ENCODE measurements at regions not wholly inside any gene's neighbourhood (a gene's known extent, or its start where the extent isn't known, plus 50 kb on each side); places are given as distances from the start of the nearest gene placed in this dataset.

DNA sequence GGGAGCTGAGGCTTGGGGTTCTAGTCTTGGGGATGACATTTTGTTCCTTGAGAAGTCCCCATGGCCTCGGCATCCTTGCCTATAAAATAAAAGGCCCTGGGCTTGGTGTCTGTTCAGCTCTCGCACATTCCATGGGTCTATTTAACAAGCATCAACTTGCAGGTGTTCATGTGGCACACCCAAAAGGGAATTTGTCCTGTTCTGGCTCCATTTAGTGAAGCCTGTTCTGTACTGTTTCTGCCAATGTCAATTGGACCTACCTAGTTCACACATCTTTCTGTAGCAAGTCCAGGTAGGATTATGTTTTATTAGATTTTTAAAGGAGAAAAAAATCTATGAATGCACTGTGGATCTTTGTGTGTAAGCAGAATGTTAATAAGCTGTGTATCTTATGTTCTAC lies 262.0 kb downstream of the HIVEP2 start:
- no peak for DNase-seq (ENCODE audit: low spot score)

DNA sequence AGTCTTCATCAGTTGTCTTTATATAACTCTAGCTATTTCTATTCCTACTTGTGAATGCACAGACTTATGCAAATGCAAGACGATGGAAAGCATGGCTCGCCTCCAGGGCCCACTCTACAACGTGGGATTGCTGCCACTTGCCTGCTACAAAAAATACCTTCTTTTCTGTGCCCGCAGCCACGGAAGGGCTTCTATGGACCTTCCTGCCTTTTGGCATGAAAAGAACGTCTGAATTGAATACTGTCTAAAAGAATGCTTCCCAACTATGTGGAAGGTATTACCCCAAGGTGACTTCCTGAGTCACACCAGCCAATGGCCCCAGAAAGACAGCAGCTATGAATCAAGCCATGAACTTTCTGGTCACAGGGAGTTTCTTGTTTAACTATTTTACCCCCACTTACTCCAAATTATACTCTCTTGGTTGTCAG lies 261.2 kb downstream of the HIVEP2 start:
- no peak for DNase-seq (ENCODE audit: low spot score)

DNA sequence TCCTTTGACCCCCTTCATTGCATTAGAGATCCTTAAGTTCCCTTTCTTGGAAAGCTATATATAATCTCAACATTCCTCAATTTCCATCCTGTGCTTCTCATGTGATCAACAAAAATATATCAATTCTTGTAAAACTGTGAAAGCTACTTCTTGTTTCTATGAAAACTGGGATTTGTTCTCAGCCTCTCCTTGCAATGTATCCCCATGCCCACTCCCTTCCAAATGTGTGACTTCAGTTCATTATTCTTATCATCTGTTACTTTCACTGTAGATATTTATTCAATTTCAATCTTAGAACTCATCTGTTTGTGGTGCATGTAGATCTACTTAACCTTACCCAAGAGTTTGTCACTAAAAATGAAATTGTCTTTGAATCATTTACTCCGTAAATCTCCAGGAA lies 260.6 kb downstream of the HIVEP2 start:
- DNase-seq (ENCODE audit: low spot score), result no peak

- peak; percentile 10 for DNase-seq (ENCODE audit: low spot score)
Measured at GRCh38 chr6:142685852-142686506, 259.0 kb downstream of the HIVEP2 start.

- DNase-seq (ENCODE audit: low spot score), result no peak
Measured at GRCh38 chr6:142686507-142686887, 258.5 kb downstream of the HIVEP2 start.

DNA sequence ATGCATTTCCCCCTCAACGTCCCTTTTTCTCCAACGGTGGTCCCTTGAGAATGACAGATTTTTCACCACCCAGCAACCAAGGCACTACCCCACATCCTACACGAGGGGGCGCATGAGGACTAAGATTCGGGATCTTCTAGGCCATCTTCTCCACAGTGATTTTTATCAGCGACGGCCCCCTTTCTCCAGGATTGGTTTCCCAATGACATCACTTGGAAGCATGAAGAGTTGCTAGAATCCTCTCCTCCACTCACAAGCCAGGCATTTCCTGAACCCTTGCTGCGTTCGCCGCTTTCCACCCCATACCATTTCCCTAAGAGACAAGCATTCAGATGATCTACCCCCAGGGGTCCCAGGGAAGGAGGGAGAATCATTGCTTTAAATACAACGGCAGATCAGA lies 252.0 kb downstream of the HIVEP2 start:
- peak; percentile 69 for DNase-seq (ENCODE audit: low spot score)

DNA sequence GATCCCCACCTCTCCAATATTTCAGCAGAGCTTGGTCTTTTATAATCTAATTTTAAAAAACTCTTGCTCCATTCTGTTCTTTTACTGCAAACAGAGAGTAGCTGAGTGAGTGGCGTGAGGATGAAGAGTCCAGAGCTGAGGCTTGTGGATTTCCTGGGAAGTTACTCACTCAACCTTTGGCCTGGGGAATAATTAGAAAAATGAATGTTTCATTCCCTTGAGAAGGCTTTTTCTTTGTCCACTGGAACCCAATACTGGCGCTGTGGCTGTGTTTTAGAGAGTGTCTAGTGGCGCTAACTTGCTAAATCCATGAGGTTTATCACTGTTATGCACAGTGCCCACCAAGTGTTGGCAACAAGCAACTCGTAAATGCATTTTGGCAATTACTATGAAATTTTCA lies 251.5 kb downstream of the HIVEP2 start:
- no peak for DNase-seq (ENCODE audit: low spot score)

DNA sequence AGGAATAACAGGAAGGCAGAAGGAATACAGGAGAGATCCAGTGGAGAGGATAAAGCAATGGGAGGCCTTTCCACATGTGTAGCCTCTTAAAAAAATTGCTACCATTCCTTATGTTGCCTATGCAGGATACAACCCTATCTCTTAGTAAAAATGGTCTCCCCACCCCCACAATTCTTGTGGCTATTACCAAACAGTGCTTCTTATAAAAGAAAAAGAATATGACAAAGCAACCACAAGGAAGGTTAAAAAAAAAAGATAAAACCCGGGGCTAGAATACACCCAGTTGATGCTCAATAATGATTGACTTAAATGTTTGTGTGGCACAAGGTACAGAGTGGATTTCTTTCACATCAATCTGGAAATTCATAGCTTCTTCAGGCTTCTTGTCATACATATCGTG lies 250.9 kb downstream of the HIVEP2 start:
- no peak for DNase-seq (ENCODE audit: low spot score)

DNA sequence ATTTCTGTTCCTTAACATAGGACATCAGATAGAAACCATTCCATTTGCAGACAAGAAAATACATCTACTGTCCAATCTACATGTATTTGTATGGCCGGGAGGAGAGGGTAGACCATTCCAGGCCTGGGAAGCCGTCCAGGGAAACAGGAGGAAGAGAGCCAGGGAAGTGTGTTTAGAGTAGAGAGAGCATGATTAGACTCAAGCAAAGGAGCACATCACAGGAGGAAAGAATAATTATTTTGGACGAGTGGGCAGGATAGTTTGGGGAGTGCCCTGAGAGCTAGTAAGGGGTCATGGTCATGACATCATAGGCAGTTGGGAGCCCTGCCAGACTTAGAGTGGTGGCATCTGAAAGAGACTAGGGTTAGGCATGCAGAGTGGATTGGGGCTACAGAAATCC lies 250.0 kb downstream of the HIVEP2 start:
- no peak for DNase-seq (ENCODE audit: low spot score)

GRCh38 chr6:142696123-142697000 lies 248.6 kb downstream of the HIVEP2 start:
- DNase-seq (ENCODE audit: low spot score), result no peak

DNA sequence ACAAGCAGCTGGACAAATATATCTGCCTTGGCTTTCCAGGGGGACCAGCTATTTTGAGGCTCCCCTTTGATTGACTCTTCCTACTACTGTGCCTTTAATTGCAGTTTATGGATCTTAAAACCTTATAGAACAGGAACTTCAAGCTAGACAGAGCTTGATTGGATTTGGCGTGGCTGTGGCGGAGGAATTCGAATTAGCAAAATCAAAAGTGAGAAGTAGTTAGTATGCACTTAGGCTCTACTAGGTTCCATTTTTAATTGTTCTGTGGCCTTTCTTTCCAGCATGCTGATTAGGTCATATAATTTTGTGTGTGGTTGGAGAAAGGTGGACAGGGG lies 248.0 kb downstream of the HIVEP2 start:
- no peak for DNase-seq (ENCODE audit: low spot score)

DNA sequence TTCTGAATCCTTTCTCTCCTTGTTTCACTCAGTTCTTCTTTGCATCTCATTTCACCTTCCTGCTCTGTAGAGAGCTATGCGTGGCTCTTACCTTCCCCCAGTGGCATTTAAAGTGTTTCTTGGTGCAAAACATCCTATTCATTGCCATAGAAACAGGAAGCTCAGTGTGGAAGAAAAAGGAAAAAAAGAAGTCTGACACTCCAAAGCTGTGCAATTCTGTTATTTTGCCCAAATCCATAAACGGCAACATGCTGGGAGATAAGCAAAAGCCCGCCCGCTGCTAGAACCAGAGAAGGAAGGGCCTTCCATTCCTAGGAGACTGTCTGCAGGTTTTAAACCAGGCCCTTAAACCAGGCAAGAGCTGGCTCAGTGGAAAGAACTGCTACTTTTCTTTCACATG lies 247.1 kb downstream of the HIVEP2 start:
- no peak for DNase-seq (ENCODE audit: low spot score)

DNA sequence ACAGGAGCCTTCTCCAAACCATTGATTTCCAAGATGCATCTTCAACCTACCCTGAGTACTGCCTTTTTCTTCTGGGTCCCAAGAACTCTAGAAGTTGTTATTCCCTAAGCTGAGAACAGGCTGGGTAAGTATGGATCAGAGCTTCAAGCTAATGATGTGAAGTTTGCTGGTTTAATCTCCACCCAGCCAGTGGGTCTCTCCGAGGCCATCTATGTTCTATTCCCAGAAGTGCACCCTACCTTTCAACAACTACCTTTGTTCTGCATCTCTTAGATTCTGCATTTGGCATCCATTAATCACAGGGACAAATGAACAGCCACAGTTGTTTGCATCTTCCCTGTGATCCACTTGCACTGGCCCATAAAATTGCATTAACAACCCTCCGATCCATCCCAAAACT lies 246.2 kb downstream of the HIVEP2 start:
- no peak for DNase-seq (ENCODE audit: low spot score)

DNA sequence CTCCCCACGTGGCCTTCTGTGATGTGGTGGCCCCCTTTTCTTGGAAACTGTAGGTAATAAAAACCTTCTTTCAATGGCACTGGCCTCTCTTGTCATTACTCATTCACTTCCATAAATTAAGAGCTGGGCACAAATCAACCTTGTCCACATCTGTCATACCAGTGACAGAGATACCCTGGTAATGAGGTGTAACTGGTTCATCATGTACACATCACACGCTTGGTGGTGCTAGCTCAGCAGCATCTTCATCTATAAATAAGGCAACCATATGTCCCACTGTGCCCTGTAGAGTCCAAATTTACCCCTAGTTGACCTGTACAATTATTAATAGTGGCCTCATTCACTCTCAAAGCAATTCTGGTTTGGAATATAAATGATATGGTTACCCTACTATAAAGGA lies 245.6 kb downstream of the HIVEP2 start:
- no peak for DNase-seq (ENCODE audit: low spot score)

GRCh38 chr6:142700032-142700431 lies 244.9 kb downstream of the HIVEP2 start:
- no peak for DNase-seq (ENCODE audit: low spot score)

DNA sequence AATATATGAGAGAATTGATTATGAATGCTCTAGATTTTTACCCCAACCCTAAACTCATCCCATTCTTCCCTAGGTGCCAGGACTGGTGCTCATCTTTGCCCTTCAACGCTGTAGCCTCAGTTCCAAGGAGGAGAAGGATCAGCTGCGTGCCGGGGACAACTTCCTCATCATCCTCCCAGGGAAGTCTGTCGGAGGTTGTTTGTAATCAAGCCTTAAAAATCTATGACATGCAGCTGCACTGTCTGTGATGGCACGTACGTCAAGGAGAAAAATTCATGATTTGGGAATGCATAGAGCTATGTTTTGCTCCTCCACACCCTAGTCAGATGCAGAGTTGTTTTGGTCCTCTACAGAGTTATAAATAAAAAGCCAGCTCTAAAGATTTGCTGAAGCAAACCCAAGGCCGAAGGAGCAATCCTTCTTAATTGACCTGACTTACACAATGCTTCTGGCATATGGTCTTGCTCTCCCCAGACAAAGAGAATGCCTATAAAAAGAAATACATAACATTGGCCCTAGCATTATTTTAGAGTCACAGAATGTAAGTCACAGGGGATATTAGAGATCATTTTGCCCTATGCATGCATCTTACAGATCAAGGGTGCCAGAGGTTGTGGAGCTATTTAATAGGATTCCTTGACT lies 244.2 kb downstream of the HIVEP2 start:
- no peak for DNase-seq (ENCODE audit: low spot score)
